HL-60/S4 (cell line): ENCODE measurements at regions not wholly inside any gene's neighbourhood (a gene's known extent, or its start where the extent isn't known, plus 50 kb on each side); places are given as distances from the start of the nearest gene placed in this dataset.

Experiments used
- in situ Hi-C: fragments of 300-500 bp; cut with MboI; formaldehyde crosslinking; loops from 2 replicates; pipeline ENCODE4 v1.14.3; 2022; ENCODE audit warnings: low sequenced_read_pairs

DNA sequence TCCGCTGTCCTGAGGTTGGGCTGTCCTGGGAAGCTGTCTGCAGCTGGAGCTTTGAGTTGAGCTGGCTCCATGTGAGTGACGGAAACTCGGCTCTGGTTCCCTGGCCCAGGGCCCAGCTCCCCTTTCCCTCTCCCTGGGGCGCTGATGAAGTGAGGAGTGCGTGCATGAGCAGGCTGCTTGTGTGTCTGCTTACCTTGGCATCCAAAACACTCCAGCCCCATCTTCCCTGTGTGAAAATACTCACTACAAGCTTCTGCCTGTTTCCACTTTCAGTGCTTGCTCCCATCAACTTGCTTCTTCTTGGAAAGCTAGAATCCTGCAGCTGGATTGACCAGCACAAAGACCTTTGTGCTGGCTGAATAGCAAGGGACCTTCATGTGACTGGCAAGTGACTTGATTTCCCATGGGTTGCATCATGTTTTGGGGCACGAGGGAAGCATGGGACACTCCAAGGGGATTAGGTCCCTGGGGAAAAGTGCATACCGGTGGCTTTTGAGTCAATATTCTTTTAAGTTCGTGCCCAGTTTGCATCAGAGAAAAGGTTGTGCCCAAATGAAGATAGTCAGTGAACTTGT is 198.1 kb downstream of the GADD45G start:
- in situ Hi-C loops = no loop called here

- in situ Hi-C loops = no loop called here
Observed at GRCh38 chr9:89803403-89803802, 198.6 kb downstream of the GADD45G start.

DNA sequence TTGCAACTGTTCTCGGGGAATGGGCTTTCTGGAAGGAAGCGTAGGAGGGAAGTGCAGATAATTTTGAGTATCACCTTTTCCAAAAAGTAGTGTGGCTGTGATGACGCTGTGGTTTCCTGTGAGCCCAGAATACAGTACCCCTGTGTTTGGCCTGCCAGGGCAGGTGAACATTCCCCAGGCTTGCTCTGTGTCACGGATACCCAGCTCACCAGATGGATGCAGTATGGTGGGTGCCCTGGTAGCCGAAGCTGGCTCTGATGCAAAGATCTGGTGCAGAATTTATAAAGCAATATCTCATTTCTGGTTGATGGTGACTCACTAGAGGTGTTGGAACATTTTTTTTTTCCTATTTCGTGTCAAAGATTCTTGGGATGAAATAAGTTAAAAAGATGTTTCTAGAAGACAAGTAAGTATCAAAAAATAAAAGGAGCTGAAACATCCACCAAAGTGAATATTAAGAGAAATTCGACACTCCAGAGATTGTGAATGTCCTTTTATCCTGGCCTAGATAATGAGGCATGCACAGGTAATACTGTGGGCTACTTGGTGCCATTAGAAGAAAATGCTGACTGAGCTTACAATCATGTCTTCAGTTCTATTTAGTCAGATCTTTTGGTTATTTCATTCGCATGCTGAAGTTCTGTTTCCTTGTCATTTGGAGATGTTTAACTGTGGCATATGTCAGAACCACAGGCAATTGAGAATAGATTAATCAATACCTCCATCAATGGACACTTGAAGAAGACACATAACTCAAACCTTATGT is 200.1 kb downstream of the GADD45G start:
- in situ Hi-C loops = no loop called here

DNA sequence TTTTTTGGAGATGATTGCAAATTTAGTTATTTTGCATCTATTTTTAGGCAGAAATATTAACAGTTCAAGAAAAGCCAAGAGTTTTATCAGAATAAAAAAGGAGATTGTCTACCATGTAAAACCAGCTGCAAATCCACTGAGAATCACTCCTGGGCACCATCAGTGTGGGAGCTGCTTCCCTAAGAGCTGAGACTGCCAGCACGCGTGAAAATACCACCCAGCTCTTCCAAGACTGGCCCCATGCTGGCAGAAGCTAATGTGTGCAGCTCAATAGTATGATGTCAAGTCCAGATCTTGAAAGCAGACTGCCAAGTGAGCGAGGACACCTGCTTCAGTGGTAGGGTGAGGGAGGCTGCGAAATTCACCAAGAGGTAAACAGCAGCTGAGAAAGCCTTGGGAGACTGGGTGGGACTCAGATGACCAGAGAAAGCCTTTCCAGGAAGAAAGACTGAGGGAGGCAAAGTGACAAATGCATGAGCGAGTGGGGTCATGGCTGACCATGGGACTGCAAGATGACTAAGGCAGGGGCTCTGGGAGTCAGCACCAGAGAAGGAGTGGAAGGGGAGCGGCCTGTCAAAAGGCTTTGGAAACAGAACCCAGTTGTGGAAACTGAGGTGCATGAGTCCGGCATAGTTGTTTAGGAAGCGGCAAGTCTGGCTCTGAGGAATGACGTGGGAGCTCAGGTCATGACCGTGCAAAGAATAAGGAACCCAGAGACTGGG is 200.9 kb downstream of the GADD45G start:
- in situ Hi-C loops = no loop called here

DNA sequence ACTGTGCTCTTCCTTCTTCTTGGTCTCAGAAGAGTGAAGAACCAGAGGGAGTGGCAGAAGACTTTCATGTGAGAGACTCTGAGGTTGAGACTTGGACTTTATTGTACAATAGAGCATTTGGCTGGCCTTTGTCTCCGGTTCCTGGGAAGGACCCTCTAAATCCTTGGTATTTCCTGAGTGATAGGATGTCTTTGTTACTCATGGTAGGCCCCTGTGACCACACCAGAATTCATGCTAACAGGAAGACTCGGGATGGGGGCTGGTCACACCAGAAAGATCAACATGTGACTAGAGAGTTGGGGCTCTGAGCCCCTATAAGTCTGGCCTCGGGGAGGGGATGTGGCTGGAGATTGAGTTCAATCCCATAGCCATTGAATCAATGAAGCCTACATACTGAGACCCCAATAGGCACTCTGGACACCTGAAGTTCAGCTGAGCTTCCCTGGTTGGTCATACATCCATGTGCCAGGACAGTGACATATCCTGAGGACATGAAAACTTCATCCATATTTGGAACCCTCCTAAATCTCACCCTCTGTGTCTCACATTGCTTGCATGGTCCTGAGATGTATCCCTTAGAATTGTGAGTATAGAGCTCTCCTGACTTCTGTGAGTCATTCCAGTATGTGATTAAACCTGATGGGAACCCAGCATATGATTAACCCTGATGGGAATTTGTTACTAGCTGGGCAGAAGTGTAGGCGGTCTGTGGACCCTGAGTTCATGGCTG is 201.7 kb downstream of the GADD45G start:
- in situ Hi-C loops = no loop called here

DNA sequence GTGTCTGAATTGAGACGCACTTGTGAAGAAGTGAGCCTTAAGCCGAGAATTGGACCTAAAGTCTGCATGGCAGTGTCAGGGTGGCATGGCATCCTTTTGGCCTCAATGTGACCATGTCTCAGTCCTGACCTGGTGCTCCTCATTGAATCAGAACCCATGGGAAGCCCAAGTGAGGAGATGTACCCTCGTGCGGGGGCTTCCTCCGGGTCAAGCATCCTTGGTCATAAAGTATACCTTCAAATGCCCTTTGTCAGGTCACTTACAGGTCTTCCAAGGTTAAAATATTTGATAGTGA is 202.2 kb downstream of the GADD45G start:
- in situ Hi-C loops = no loop called here

- in situ Hi-C loops = no loop called here
Observed at GRCh38 chr9:89807682-89808075, 202.9 kb downstream of the GADD45G start.

- in situ Hi-C loops = no loop called here
Observed at GRCh38 chr9:89808076-89808755, 203.4 kb downstream of the GADD45G start.

- in situ Hi-C loops = no loop called here
Observed at GRCh38 chr9:89808756-89809181, 204.0 kb downstream of the GADD45G start.

- in situ Hi-C loops = no loop called here
Observed at GRCh38 chr9:89810431-89810830, 205.6 kb downstream of the GADD45G start.

GRCh38 chr9:89811356-89811755 is 206.5 kb downstream of the GADD45G start:
- in situ Hi-C loops = no loop called here

GRCh38 chr9:89811886-89812450 is 207.2 kb downstream of the GADD45G start:
- in situ Hi-C loops = no loop called here

- in situ Hi-C loops = no loop called here
Observed at GRCh38 chr9:89812556-89813181, 207.9 kb downstream of the GADD45G start.

DNA sequence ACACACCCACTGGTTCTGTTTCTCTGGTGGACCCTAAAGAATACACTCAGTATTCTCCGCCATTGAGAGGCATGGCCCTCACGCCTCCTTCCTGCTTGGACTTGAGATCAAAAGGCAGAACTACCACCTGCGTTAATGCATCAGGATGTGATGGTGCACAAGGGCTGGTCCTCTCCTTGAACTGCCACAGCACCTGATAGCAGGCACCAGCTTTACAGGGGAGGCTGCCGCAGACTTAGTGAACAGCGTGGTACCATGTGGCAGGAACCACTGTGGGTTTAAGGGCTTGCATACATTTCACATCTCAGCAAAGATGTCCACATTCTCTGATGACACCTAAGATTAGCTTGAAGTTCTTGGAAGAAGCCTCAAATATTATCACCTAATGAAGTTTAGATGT is 208.7 kb downstream of the GADD45G start:
- in situ Hi-C loops = no loop called here

DNA sequence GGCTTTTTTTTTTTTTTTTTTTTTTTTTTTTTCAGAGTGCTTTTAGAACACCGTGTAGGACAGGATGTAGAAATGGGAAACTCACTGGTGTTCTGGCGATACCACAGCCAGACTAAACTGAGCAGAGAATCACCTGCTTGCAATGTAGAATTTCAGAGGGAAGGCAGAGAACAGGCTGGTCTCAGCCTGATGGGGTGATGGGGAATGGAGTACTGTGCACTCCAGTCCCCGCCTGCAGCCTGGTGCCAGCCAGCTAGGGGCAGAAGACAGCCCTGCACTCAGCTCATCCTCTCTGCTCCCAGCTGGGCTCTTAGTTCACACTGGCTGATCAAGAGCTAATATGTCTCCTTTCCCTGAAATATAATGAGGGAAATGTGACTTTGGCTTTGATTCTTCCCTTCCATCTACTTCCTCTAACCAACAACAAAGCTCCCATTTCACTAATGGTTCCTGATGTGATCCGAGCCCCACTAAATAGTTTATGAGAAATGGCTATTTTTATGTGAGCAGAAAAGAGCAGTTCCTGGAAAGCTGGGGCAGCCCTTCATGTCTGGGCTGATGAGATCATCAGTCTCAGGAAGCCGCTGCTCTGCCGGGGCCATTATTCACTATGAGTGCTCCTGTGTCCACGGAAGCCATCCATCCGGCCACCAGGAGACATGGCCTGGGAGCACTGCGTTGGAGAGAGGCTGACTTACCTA is 209.7 kb downstream of the GADD45G start:
- in situ Hi-C loops = no loop called here

GRCh38 chr9:89815061-89815902 is 210.5 kb downstream of the GADD45G start:
- in situ Hi-C loops = no loop called here

DNA sequence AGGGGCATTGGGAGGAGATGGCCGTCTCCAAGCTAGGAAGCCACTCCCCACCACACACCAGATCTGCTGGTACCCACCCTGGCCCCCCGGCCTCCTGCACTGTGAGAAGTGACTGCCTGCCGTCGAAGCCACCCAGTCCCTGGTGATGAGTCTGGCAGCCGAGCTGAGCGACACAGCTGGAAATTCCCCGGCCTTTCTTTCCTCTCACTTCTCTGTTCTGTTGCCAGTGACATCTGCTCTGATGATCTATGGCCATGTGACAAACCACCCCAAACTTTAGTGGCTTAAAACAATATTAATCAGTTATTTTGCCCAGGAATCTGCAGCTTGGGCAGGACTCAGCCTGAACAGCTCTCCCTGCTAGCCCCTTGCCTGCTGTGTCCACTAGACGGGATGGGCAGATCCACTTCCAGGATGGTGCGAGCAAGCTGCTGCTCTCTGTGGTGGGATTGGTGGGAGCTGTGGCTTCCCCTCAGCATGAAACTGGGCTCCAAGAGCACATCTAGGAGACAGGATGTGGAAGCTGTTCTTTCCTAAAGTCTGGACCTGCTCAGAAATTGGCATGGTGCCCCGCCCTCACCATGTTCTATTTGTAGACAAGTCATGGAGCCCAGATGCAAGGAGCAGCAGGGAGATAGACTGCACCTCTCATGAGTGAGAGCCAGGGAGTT is 211.2 kb downstream of the GADD45G start:
- in situ Hi-C loops = no loop called here
